ENCODE measurements at regions not wholly inside any gene's neighbourhood (a gene's known extent, or its start where the extent isn't known, plus 50 kb on each side); places are given as distances from the start of the nearest gene placed in this dataset.

DNA sequence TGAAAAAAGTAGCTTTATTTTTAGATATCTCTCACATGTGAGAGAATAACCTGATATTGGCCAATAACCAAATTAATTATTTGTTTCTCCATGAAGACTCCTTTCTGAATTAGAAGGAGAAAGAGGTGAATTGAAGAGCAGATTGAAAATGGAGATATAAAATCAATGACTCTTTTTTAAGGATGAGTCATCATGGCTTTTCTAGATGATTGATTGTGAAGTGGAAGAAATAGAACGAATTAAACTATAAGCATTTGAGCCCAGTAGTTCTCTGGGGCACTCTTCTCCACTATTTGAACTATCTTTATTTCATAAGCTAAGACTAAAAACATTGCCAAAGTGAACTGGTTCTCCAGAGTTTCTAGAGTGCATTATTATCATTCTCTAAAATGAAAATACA lies 137.2 kb upstream of the EDNRA start:
- in situ Hi-C loops (cut with MboI; ENCODE audit: low pct_ligation_motif_present in 1 of 4, low pct_unique_long_range_greater_than_20kb in 1 of 4, low sequenced_read_pairs in 3 of 4) = no loop called here
- H3K27ac ChIP-seq = no peak overlapping the region
- no peaks in the 10 kb centered on the region for H3K9me3 ChIP-seq
- TF ChIP-seq, protein P1, sequence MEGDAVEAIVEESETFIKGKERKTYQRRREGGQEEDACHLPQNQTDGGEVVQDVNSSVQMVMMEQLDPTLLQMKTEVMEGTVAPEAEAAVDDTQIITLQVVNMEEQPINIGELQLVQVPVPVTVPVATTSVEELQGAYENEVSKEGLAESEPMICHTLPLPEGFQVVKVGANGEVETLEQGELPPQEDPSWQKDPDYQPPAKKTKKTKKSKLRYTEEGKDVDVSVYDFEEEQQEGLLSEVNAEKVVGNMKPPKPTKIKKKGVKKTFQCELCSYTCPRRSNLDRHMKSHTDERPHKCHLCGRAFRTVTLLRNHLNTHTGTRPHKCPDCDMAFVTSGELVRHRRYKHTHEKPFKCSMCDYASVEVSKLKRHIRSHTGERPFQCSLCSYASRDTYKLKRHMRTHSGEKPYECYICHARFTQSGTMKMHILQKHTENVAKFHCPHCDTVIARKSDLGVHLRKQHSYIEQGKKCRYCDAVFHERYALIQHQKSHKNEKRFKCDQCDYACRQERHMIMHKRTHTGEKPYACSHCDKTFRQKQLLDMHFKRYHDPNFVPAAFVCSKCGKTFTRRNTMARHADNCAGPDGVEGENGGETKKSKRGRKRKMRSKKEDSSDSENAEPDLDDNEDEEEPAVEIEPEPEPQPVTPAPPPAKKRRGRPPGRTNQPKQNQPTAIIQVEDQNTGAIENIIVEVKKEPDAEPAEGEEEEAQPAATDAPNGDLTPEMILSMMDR (IDR thresholded peaks at IDR 0.05) = no peak
- no peak for TF ChIP-seq POLR2AphosphoS5 (IDR thresholded peaks at IDR 0.05)
- no peak for TF ChIP-seq POLR2A (IDR thresholded peaks at IDR 0.05)
- TF ChIP-seq EP300 (IDR thresholded peaks at IDR 0.05; ENCODE audit: low read depth) = no peak
- H3K4me1 ChIP-seq = peaks cover 0 to 15% (median 0%) of the 10 kb centered on the region in 4 donors
- 80 to 89% methylated on average over 1 of the region's 1 CpG for WGBS, 2 donors (ENCODE audit: low coverage in 1 of 2)
- no peak overlapping the region for H3K4me3 ChIP-seq
- H3K27me3 ChIP-seq = no peaks in the 10 kb centered on the region
- intact Hi-C loops (cut with DNase I; ENCODE audit: low total_unique reads) = no loop called here
- no peaks in the 10 kb centered on the region for H3K36me3 ChIP-seq
- DNase-seq = no peak

DNA sequence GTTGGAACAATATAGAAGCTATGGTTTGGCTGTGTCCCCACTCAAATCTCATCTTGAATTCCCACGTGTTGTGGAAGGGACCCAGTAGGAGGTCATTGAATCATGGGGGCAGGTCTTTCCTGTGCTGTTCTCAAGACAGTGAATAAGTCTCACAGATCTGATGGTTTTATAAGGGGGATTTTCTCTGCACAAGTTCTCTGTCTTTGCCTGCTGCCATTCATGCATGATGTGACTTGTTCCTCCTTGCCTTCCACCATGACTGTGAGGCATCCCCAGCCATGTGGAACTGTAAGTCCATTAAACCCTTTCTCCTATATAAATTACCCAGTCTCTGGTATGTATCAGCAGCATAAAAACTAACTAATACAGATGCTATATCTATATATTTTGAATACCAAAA lies 135.2 kb upstream of the EDNRA start:
- Histone ChIP-seq H3K4me1 (peaks cover 0 to 1% (median 0%) of the 10 kb centered on the region in 4 donors), H3K27me3 (no peaks in the 10 kb centered on the region), H3K9me3 (no peaks in the 10 kb centered on the region), H3K4me3 (no peak overlapping the region), H3K36me3 (no peaks in the 10 kb centered on the region), H3K27ac (no peak overlapping the region)
- intact Hi-C loops (cut with DNase I; ENCODE audit: low total_unique reads) (no loop called here), in situ Hi-C loops (cut with MboI; ENCODE audit: low pct_ligation_motif_present in 1 of 4, low pct_unique_long_range_greater_than_20kb in 1 of 4, low sequenced_read_pairs in 3 of 4) (no loop called here)
- TF ChIP-seq EP300 (IDR thresholded peaks at IDR 0.05; ENCODE audit: low read depth) = no peak
- no peak for TF ChIP-seq POLR2AphosphoS5 (IDR thresholded peaks at IDR 0.05)
- TF ChIP-seq, protein P1 (IDR thresholded peaks at IDR 0.05) = no peak
- no peak for TF ChIP-seq POLR2A (IDR thresholded peaks at IDR 0.05)
- WGBS, 2 donors (ENCODE audit: low coverage in 1 of 2) = 56% methylated on average over 1 of the region's 1 CpG; no CpG with 5 or more reads in 1 of the 2 donors
- DNase-seq = no peak

DNA sequence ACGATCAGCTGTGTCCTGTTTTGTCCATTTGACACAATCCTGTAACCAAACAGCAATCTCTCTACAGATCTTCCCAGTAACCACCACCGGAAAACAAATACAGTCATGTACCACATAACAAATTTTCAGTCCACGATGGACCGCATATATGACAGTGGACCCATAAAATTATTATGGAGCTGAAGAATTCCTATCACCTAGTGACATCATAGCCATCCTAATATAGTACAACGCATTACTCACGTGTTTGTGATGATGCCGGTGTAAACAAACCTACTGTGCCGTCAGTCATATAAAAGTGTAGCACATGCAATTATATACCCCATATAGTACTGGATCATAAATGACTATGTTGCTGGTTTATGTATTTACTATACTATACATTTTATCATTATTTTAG lies 133.7 kb upstream of the EDNRA start:
- no peaks in the 10 kb centered on the region for H3K36me3 ChIP-seq
- no peak overlapping the region for H3K4me3 ChIP-seq
- H3K4me1 ChIP-seq = no peaks in the 10 kb centered on the region
- H3K9me3 ChIP-seq = no peaks in the 10 kb centered on the region
- no peaks in the 10 kb centered on the region for H3K27me3 ChIP-seq
- no peak for DNase-seq
- intact Hi-C loops (cut with DNase I; ENCODE audit: low total_unique reads) = no loop called here
- in situ Hi-C loops (cut with MboI; ENCODE audit: low pct_ligation_motif_present in 1 of 4, low pct_unique_long_range_greater_than_20kb in 1 of 4, low sequenced_read_pairs in 3 of 4) = no loop called here
- no peak overlapping the region for H3K27ac ChIP-seq
- TF ChIP-seq POLR2AphosphoS5 (IDR thresholded peaks at IDR 0.05) = no peak
- no peak for TF ChIP-seq EP300 (IDR thresholded peaks at IDR 0.05; ENCODE audit: low read depth)
- no peak for TF ChIP-seq POLR2A (IDR thresholded peaks at IDR 0.05)
- TF ChIP-seq, protein P1 (IDR thresholded peaks at IDR 0.05) = no peak
- 77 to 84% methylated on average over 8 of the region's 8 CpGs for WGBS, 2 donors (ENCODE audit: low coverage in 1 of 2)

DNA sequence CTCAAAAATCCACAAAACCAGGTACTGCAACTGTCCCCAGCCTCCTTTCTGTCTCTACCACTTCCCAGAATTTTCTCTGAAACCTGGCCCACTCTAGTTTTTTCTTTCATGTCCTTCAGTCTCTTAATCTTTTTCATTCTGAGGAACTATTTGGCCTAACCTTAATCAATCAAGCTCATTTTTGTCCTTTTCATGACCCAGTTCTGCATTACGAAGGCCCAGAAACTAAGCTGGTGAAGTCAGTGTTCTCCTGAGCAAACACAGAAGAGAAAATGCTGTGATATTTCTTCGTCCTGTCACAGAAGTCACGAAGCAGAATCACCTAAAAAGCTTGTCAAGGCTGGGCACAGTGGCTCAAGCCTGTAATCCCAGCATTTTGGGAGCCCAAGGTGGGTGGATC lies 131.7 kb upstream of the EDNRA start:
- H3K4me3 ChIP-seq = no peak overlapping the region
- no peak overlapping the region for H3K27ac ChIP-seq
- H3K9me3 ChIP-seq = no peaks in the 10 kb centered on the region
- in situ Hi-C loops (cut with MboI; ENCODE audit: low pct_ligation_motif_present in 1 of 4, low pct_unique_long_range_greater_than_20kb in 1 of 4, low sequenced_read_pairs in 3 of 4) = no loop called here
- H3K4me1 ChIP-seq = no peaks in the 10 kb centered on the region
- 82 to 90% methylated on average over 3 of the region's 3 CpGs for WGBS, 2 donors (ENCODE audit: low coverage in 1 of 2)
- H3K36me3 ChIP-seq = no peaks in the 10 kb centered on the region
- TF ChIP-seq POLR2AphosphoS5 (IDR thresholded peaks at IDR 0.05) = no peak
- TF ChIP-seq, protein P1 (IDR thresholded peaks at IDR 0.05) = no peak
- no peak for TF ChIP-seq EP300 (IDR thresholded peaks at IDR 0.05; ENCODE audit: low read depth)
- TF ChIP-seq POLR2A (IDR thresholded peaks at IDR 0.05) = no peak
- H3K27me3 ChIP-seq = no peaks in the 10 kb centered on the region
- no peak for DNase-seq
- intact Hi-C loops (cut with DNase I; ENCODE audit: low total_unique reads) = no loop called here
